Suprapubic skin (tissue), 4 donors: ENCODE measurements at regions not wholly inside any gene's neighbourhood (a gene's known extent, or its start where the extent isn't known, plus 50 kb on each side); places are given as distances from the start of the nearest gene placed in this dataset.
"Not testable (repeated sequence)": the region's sequence is repeated elsewhere in the genome, so short reads cannot be mapped to it uniquely, and the experiment has no call there.

Experiments
- CTCF ChIP-seq, 2 donors: fragments of 200-600 bp in 1 of 2; fragments of 450-650 bp in 1 of 2; sonication (generic) in 1 of 2; IDR thresholded peaks; one replicate each; pipeline ENCODE4 v1.5.1; 2016 to 2019; ENCODE audit warnings: antibody characterized with exemption in 2 of 2, mild to moderate bottlenecking in 1 of 2, moderate library complexity in 1 of 2
- EP300 ChIP-seq: sonication (generic); formaldehyde crosslinking; IDR thresholded peaks from one replicate; pipeline ENCODE4 v1.6.1; 2017; ENCODE audit warnings: antibody characterized with exemption
- POLR2AphosphoS5 ChIP-seq, 3 donors: sonication (generic); formaldehyde crosslinking; IDR thresholded peaks; one replicate each; pipeline ENCODE4 v1.6.1; 2017; ENCODE audit warnings: antibody characterized with exemption in 3 of 3

GRCh38 chr1:146701320-146701719 lies 236.8 kb upstream of the NBPF12 start:
- TF ChIP-seq CTCF (IDR thresholded peaks at IDR 0.05); EP300; POLR2AphosphoS5 (IDR thresholded peaks at IDR 0.05): not testable (repeated sequence)
